Erythroblast (primary cell): ENCODE measurements at regions not wholly inside any gene's neighbourhood (a gene's known extent, or its start where the extent isn't known, plus 50 kb on each side); places are given as distances from the start of the nearest gene placed in this dataset.

ENCODE experiments used
- GATA1 ChIP-seq: IDR thresholded peaks from 2 replicates; pipeline ENCODE4 v1.6.1; 2011; ENCODE audit warnings: low read depth, mild to moderate bottlenecking, control low read depth, low read length, moderate library complexity
- POLR2A ChIP-seq: IDR thresholded peaks from 2 replicates; pipeline ENCODE4 v1.6.1; 2011; ENCODE audit warnings: mild to moderate bottlenecking, low read length

DNA sequence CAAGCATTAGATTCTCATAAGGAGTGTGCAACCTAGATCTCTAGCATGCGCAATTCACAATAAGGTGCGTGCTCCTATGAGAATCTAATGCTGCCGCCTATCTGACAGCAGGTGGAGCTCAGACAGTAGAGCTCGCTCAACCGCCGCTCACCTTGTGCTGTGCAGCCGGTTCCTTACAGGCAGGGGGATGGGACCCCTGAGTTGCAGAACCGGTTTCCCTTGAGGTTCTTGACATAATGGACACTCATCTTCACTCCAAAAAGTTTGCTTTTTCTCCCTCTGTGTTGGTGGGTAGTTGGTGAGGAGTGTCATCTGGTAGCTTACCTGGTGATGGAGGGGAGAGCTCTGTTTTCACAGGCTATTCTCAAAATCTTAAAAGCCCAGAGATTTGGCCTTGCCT, 324.0 kb upstream of the TBL1XR1 start:
- TF ChIP-seq POLR2A (no peak), GATA1 (no peak)
